Nucleus accumbens (tissue), 56 donors: ENCODE measurements at regions not wholly inside any gene's neighbourhood (a gene's known extent, or its start where the extent isn't known, plus 50 kb on each side); places are given as distances from the start of the nearest gene placed in this dataset.

ENCODE experiments used
- DNase-seq, 56 donors: peaks; one replicate each; lab custom pipeline; 2025; lab: John Stamatoyannopoulos, UW

GRCh38 chr7:18151422-18151821 is 123.8 kb upstream of the PRPS1L1 start:
- DNase-seq: no peak

GRCh38 chr7:18153183-18153748 is 125.6 kb upstream of the PRPS1L1 start:
- DNase-seq: no peak

DNA sequence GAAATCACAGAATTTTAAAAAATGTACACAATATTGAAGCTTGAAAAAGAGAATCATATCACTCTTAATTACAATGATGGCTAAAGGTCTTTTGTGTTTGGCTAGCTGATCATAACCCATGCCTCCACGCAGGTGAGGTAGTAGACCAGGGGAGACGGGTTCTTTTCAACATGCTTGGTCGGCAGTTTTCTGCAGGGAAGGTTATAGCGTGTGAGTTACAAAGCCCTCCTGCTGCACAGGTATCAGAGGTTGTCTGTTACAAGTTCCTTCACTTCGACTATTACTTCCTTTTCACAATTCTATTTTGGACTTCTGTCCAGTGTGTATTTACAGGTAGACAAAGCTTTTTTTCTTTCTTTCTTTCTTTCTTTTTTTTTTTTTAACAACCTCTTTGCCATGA is 127.1 kb upstream of the PRPS1L1 start:
- no peak for DNase-seq

- DNase-seq: no peak
These were observed 129.6 kb upstream of the PRPS1L1 start for GRCh38 chr7:18157233-18157632.

DNA sequence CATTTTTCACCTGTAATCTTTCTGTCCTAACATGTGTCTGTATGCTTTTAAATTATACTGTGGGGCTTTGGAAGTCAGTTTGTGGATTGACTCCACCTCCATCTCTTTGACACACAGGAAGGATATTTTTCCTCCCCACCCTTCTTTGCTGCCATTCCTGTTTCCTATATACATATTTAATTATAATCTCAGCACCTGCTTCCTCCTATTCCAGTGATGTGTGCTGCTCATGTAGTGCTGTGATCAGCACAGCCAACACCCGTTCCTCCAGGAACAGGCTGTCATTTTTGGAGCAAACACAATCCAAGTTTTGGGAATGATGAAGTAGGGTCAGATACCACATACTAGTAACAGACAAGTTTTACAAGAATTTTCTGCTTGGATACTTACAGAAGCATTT is 135.0 kb upstream of the PRPS1L1 start:
- no peak for DNase-seq

DNA sequence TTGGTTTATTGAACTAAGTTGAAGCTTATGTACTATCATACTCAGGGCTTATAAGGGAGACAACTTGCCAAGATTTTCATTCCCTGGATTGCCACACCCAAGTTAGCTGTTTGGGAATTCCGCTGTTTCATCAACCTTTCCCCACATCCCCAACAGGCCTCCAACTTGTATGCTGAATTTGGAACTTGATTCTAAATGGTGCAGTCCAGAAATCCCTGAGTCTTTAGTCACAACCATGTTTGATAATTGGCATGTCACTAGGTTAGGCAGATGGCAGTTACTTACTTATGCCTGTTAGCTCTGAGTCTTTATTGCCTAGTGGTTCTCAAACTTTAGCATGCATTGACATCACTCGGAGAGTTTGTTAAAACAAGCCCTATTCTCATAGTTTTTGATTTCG is 135.4 kb upstream of the PRPS1L1 start:
- DNase-seq: no peak

DNA sequence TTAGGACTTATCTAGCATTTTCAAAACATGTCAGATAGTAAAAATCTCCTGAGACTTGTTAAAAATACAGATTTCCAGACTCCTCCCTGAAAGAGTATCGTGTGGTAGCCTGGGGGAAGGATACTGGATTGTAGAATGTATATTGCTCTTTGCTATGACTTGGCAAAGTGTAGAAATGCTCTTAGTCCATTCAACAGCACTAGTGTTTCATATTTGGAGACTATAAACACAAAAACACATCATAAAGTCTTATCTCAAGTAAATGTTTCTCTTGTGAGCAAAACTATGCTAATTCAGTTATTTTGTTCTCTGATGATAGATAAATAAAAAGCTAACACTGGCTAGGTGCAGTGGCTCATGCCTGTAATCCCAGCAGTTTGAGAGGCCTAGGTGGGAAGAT is 137.5 kb upstream of the PRPS1L1 start:
- DNase-seq: no peak

DNA sequence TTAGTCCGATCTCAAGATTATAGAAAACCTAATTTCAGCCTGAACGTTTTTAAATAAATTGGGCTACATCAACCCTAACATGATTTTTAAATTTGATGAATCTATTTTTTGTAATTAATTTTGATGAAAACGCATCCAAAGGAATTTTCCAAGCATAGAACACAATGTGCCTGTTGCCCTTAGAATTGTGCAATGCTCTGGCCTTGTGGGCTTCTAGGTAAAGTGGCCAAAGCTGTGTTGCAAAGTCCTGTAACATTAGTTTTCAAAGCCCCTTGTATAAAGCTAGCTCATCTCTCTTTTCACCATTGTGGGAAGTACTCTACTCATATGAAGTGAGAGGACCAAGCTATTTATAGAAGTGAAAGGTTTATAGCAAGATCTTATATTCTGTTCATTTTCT is 138.4 kb upstream of the PRPS1L1 start:
- DNase-seq: no peak

GRCh38 chr7:18167815-18168214 is 140.2 kb upstream of the PRPS1L1 start:
- DNase-seq: no peak

DNA sequence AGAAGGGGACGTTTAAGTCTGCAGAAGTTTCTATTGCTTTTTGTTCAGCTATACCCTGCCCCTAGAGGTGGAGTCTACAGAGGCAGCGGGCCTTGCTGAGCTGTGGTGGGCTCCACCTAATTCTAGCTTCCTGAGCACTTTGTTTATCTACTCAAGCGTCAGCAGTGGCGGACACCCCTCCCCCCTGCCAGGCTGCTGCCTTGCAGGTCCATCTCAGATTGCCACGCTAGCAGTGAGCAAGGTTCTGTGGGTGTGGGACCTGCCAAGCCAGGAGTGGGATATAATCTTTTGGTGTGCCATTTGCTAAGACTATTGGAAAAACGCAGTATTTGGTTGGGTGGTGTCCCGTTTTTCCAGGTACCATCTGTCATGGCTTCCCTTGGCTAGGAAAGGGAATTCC is 147.3 kb upstream of the PRPS1L1 start:
- no peak for DNase-seq

GRCh38 chr7:18175801-18176450 is 148.3 kb upstream of the PRPS1L1 start:
- no peak for DNase-seq

GRCh38 chr7:18177129-18177814 is 149.6 kb upstream of the PRPS1L1 start:
- no peak for DNase-seq

- no peak for DNase-seq
These were observed 150.4 kb upstream of the PRPS1L1 start for GRCh38 chr7:18177815-18178660.

DNA sequence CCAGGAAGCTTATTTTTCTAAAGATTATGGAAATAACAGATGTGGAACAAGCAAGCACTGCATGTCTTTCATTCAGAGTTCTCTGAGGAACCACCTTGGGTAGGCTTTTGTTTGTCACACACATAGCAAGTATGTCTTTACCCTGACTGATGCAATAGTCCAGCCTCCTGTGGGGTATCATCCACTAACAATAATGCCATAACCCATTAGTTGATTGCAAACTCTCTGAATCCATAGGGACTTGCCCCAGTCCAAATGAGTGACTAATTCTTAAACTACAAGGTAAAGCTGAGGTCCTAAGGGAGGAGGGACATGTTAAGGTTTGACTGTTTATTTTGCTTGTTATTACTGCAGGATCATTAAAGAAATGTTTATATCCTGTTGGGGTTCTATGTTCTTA is 151.4 kb upstream of the PRPS1L1 start:
- DNase-seq: no peak

- DNase-seq: no peak
These were observed 153.0 kb upstream of the PRPS1L1 start for GRCh38 chr7:18180685-18181084.

DNA sequence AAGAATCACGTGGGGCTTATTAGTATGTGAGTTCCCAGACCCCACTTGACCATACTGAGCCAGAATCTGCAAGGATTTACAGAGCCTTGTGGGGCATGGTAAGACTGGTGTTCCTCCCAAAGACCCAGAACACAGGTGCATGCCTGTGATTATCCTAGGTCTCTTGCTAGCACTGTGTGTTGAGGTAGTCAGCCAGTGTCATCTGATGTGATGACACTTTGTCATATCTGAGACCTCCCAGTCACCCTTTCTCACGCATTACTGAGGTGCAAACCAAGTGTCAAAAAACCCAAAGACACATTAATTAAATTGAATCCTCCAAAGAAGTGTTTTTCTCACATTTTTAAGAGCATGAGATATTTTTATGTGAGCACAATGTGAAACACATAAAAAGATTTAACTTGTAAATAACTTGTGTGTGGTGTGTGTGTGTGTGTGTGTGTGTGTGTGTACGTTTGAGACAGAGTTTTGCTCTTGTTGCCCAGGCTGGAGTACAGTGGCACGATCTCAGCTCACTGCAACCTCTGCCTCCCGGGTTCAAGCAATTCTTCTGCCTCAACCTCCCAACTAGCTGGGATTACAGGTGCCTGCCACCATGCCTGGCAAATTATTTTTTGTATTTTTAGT is 162.0 kb upstream of the PRPS1L1 start:
- no peak for DNase-seq

GRCh38 chr7:18191341-18191740 is 163.7 kb upstream of the PRPS1L1 start:
- DNase-seq: no peak

- no peak for DNase-seq
These were observed 164.4 kb upstream of the PRPS1L1 start for GRCh38 chr7:18191862-18192625.

- DNase-seq: no peak
These were observed 167.0 kb upstream of the PRPS1L1 start for GRCh38 chr7:18194616-18195015.

GRCh38 chr7:18196638-18197037 is 169.0 kb upstream of the PRPS1L1 start:
- DNase-seq: no peak
